SK-N-SH treated with all-trans-retinoic acid at 6 μM for 48 hours (cell line): ENCODE measurements at regions not wholly inside any gene's neighbourhood (a gene's known extent, or its start where the extent isn't known, plus 50 kb on each side); places are given as distances from the start of the nearest gene placed in this dataset.

ENCODE experiments used
- CREB5 ChIP-seq: fragments of 250-450 bp; sonication (Bioruptor Pico); IDR thresholded peaks from 2 replicates; pipeline ENCODE4 v1.5.1; 2020; ENCODE audit warnings: low read depth, mild to moderate bottlenecking, moderate library complexity
- CSRNP3 ChIP-seq: fragments of 250-450 bp; sonication (Bioruptor Pico); IDR thresholded peaks from 2 replicates; pipeline ENCODE4 v1.5.1; 2021; ENCODE audit warnings: mild to moderate bottlenecking, moderate library complexity
- OSR1 ChIP-seq: fragments of 250-450 bp; sonication (Bioruptor Pico); IDR thresholded peaks from 2 replicates; pipeline ENCODE4 v1.8.0; 2022; ENCODE audit warnings: moderate library complexity, mild to moderate bottlenecking, inconsistent platforms
- PATZ1 ChIP-seq: fragments of 250-450 bp; sonication (Bioruptor Pico); IDR thresholded peaks from 2 replicates; pipeline ENCODE4 v1.8.0; 2020; ENCODE audit warnings: mild to moderate bottlenecking, moderate library complexity, borderline replicate concordance
- RARB ChIP-seq: fragments of 250-450 bp; sonication (Bioruptor Pico); IDR thresholded peaks from 2 replicates; pipeline ENCODE4 v1.8.0; 2021; ENCODE audit warnings: mild to moderate bottlenecking, moderate library complexity
- SNAI2 ChIP-seq: fragments of 250-450 bp; sonication (Bioruptor Pico); IDR thresholded peaks from 2 replicates; pipeline ENCODE4 v1.5.0; 2020; ENCODE audit warnings: mild to moderate bottlenecking, moderate library complexity
- TOX ChIP-seq: fragments of 250-450 bp; sonication (Bioruptor Pico); IDR thresholded peaks from 2 replicates; pipeline ENCODE4 v1.8.0; 2021; ENCODE audit warnings: mild to moderate bottlenecking, moderate library complexity, borderline replicate concordance
- TSHZ2 ChIP-seq: fragments of 250-450 bp; sonication (Bioruptor Pico); IDR thresholded peaks from 2 replicates; pipeline ENCODE4 v1.5.0; 2020; ENCODE audit warnings: mild to moderate bottlenecking, moderate library complexity
- ZFP3 ChIP-seq: fragments of 250-450 bp; sonication (Bioruptor Pico); IDR thresholded peaks from 2 replicates; pipeline ENCODE4 v1.5.0; 2020; ENCODE audit warnings: mild to moderate bottlenecking, moderate library complexity
- ZFP30 ChIP-seq: fragments of 450-650 bp; formaldehyde crosslinking; IDR thresholded peaks from 2 replicates; pipeline ENCODE4 v1.5.0; 2022; ENCODE audit warnings: mild to moderate bottlenecking, moderate library complexity
- ZNF565 ChIP-seq: fragments of 450-650 bp; formaldehyde crosslinking; conservative IDR thresholded peaks from 2 replicates; pipeline ENCODE4 v1.5.0; 2020; ENCODE audit warnings: low read depth, mild to moderate bottlenecking, moderate library complexity

- TF ChIP-seq RARB (CRISPR knock-in tag) (no peak), CREB5 (CRISPR knock-in tag) (no peak), PATZ1 (CRISPR knock-in tag) (no peak), TSHZ2 (no peak), CSRNP3 (no peak), OSR1 (CRISPR knock-in tag) (no peak), ZFP3 (CRISPR knock-in tag) (no peak), ZFP30 (CRISPR knock-in tag) (no peak), ZNF565 (CRISPR knock-in tag) (no peak), TOX (CRISPR knock-in tag) (no peak), SNAI2 (CRISPR knock-in tag) (no peak)
Measured at GRCh38 chr9:115357821-115358220, 239.9 kb upstream of the TNC start.
